Fibroblast of skin of back (primary cell): ENCODE measurements at regions not wholly inside any gene's neighbourhood (a gene's known extent, or its start where the extent isn't known, plus 50 kb on each side); places are given as distances from the start of the nearest gene placed in this dataset.

Experiments
- DNase-seq: peaks from one replicate; pipeline ENCODE4 v3.0.0-alpha.2; 2013

GRCh38 chr22:48532986-48533385 lies 1294.7 kb downstream of the BRD1 start:
- DNase-seq, result no peak

DNA sequence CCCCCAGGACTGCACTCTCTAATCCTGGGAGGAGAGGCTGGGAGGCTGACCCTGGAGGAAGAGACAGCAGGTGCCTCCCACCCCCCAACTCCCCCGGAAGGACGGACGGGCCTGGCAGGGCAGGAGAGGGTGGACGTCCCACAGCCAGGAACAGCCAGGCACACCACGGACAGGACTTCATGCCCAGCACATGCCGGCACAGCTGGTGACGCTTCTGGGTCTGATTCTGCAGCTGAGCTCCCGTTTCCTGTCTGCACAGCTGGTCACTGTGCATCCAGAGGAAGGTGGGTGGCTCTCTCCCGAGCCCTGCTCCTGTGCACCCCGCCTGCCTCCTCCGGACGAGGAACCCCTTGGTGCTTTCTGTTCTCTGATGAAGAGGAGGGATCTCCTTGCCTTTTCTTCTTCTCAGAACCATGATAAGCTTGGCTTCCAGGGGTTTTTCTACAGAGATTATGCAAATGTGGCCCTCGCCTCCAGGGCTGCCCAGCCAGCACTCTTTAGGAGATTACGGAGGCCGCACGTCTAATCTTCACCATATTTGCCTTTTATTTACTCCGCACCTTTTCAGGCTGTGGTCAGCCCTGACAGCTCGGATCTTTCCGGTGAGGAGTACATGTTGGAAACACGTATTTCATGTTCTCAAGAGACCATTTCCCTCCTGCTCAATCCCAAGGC lies 1295.8 kb downstream of the BRD1 start:
- DNase-seq, result no peak

DNA sequence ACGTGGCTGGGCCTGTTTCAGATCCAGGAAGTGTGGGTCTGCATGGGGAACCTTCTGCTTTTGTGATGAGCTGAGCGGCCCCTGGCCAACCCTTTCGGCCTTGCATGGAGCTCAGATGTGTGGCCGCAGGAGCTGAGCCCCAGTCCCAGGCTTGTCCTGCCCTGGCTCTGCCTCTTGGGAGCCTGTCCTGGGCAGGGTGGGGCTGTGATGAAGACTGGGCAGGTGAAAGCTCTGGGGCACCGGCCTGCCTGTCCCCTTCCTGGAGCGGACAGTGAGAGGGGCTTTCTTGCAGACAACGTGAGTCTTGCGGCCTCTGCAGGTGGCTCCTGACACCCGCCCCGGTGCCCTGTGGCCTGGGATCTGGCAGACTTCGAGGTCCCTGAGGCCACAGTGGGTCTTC lies 1296.6 kb downstream of the BRD1 start:
- no peak for DNase-seq

- DNase-seq, result no peak
Observed at GRCh38 chr22:48530666-48531065, 1297.0 kb downstream of the BRD1 start.

DNA sequence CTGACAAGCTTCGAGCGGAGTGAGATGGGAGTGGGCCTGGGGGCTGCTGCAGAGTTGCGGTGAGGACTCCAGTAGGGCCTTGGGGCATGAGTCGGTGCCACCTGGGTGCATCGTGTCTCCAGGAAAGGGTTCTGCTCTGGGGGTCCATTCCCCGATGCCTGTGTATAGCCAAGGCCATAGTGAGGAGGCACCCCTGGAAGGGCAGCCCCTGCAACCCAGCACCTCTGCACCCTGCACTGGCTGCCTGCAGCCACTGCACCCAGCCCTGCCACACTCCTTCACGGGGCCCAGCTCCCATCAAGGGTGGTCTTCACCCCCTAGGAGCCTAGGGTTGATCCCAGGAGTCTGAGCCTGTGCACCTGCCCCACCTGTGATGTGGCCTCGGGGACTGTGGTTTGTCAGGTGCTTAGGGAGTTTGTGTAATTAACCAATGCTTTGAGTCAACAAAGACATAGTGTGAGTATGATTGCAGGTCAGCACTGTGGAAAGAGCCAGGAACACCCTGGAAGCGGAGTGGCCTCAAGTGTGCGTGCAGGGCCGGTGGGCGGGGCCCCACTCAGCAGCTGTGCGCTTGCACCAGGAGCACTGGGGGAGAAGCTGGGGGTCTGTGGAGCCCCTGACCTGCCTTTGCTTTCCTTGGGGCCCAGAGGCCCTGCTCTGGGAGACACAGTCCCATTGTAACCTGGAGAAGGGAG lies 1299.3 kb downstream of the BRD1 start:
- no peak for DNase-seq

DNA sequence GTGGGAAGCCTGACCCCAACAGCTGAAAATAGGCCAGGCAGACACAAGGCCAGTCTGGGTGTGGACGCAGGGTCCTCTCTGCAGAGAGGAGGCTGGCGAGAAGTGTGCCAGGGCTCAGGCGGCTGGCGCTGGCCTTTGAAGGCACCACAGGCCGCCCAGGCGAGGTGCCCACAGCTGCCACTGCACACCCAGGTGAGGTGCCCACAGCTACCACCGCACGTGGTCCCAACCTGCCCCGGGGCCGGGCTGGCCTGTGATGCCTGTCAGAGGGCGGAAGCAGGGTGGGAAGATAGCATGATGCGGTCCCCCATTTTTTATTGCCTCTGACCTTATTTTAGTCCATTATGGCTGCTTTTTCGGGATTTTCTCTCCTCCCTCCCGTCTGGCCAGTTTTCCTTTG lies 1303.9 kb downstream of the BRD1 start:
- no peak for DNase-seq

- peak; percentile 36 for DNase-seq
Observed at GRCh38 chr22:48523091-48523490, 1304.6 kb downstream of the BRD1 start.

DNA sequence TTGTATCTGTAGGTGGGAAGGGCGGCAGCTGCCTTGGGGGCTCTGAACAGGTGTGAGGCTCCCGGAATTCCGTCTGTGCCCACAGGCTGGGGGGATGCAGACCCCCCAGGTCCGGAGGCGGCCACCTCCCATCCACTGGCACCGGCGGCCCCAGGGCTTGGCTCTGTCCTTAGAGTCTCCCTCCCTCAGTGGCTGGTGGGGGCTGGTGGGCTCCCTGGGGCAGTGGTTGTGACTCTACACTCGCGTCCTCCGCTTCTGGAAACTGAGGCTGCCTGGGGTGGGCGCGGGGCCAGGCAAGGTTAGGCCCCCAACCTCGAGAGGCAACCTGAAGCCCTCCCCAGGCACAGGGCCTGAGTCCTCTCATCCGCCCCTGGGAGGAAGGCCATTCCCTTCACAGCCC lies 1305.4 kb downstream of the BRD1 start:
- DNase-seq, result no peak

DNA sequence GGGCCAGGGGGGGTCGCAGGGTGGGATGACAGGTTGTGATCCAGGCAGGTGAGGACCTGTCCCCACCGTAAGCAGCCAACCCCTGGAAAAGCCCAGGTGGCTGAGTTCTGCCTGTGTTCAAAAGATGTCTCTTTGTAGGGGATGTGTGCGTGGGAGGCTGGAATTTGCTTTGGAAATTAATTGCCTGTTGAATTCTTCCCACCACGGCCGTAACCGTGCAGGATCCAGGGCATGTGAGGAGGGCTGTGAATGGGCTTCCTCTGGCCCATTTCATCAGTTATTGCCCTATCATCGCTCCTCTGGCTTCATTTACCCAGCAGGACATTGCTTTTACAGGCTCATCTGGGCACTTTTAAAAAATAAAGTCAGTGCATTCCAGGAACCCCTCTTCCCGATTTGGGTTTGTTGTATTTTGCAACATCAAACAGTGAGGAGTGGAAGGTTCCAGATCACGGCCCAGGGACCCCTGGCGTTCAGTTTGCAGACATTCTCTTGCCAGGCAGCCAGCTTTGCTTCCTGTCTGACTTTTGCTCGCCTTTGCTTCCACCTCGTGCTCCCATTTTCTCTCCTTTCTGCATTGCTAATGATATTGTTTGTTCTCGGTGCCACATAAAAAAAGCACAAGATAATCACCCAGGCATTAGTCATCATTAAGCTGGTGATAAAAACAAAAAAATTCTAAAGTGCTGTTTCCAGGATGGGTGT lies 1306.6 kb downstream of the BRD1 start:
- no peak for DNase-seq

DNA sequence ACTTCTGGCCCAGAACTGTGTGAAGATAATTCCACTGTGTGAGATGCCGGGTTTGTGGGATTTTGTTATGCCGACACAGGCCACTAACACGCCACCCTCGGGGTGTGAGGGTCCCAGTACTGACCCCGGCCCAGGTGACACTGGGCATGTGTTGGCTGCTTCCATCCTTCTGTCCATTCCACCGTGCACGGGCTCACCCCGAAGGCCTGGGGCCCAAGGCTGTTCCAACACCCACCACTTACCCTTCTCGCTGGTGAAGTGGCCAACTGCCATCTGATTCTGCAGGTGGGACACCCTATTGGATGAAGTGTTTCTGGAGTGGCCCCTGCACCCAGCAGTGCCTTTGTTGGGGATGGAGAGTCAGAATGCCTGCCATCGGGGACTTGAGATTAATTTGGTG lies 1307.5 kb downstream of the BRD1 start:
- DNase-seq, result no peak

DNA sequence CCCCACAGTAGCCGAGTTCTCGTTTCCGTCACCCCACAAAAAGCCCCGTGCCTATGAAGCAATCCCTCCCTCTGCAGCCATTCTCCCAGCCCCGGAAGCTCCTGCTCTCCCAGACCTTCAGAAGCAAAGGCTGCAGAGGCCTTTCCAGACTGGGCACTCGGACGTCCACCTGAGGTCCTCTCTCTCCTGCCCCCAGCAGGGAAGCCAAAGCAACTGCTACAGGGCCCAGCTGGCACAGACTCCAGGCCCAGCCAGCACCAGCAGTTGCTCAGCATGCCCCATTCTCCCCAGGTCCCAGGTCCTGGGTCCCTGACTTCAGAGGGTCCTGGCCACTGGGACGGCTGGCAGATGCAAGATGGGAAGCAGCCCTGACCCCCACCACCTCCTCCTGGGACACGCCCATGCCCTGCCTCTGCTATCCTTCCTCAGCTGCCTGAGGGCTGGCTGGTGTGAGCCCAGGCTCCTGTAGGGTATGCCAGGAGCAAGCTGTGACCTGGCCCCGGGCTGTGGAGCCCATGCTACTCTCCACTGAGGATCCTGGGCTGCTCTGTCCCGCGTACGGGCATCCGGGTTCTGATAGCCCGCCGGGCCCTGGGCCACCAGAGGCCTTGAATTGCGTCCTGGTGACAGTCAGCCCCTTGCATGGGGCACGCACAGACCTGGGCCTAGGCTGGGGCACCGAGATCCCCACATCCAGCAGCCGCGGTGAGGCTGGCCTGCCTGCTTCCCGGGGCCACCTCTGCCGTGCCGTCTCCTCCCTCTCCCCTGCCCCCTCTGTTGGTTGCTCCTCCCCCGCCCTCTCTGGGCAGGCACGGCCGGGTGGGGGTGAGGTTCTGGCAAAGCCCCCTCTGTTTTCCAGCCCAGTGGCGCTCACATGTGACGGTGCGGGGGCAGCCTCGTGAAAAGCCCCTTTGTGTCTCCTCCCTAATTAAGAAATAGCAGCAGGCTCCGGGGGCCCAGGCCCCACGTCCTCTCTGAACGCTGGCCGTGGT lies 1310.3 kb downstream of the BRD1 start:
- DNase-seq, result no peak

DNA sequence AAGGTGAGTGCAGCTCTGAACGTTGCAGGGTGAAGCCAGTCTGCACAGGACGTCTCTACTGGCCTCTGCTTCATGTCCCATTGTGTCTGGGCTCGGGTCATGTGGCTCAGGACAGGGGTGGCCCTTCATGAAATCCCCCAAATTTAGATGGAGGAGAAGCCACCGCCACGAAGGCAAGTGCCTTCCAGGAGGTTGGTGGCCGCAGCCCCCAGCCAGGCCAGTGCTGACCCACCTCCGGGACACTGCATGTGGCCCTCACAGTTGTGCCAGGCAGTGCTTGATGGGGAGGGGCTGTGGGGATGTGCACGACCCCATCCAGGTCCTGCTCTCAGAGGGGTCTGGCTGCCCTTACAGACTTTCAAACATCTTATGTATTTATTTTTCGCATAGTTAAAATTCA lies 1311.1 kb downstream of the BRD1 start:
- no peak for DNase-seq

GRCh38 chr22:48515571-48516200 lies 1312.0 kb downstream of the BRD1 start:
- DNase-seq, result no peak

GRCh38 chr22:48513929-48514328 lies 1313.7 kb downstream of the BRD1 start:
- DNase-seq, result no peak

DNA sequence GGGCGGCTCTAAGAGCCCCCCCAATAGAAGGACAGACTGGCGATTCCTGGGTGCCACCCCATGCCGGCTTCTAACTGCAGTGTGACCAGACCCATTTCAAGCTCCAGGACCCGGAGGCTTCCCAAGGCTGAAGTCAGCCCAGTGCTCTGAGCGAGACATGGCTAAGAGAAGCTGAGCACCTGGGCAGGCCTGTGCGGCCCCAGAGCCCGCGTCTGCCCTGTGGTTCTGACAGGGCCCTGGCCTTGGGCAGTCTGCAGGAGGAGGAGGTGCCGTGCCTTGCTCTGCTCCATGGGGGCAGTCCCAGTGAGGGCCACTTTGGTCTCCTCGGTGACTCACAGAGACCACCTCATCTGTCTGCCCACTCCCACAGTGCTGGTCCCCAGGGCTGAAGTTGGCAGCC lies 1314.2 kb downstream of the BRD1 start:
- DNase-seq, result no peak

- DNase-seq, result no peak
Observed at GRCh38 chr22:48511781-48512327, 1315.8 kb downstream of the BRD1 start.

DNA sequence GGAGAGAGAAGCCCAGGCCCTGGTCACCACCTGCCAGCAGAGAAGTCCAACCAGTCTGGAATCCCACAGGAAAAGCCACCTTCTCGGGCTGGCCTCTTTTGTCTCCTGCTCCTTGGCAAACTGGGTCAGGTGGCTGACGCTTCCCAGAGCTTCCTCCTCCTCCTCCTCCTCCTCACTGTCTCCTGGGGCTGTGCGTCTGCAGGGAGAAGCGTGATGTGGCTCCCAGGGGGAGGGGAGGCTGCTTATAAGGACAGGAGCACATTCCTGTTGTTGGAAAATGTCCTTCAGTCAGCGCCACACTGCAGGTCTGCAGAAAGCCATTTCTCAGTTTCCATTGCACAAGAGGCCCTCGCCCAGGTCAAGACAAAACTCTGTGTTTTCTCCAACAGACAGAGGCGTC lies 1316.5 kb downstream of the BRD1 start:
- no peak for DNase-seq

DNA sequence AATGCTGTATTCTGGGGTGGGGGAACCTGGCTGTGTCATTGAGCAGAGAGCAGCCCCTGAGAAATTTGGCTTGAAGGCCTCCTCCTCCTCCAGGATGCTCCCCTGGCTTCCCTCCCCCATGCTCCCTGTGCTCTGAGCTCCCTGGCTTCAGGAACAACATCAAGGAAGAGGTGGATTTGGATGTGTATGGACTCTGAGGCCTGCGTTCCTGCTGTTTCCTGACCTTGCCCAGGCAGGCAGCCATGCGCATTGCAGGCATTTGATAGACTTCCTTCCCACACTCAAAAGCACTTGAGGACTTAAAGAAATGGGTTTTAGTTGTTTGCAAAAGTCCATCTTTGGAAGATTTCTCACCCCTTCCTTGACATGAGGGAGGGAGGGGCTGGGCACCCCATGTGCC lies 1317.1 kb downstream of the BRD1 start:
- no peak for DNase-seq

DNA sequence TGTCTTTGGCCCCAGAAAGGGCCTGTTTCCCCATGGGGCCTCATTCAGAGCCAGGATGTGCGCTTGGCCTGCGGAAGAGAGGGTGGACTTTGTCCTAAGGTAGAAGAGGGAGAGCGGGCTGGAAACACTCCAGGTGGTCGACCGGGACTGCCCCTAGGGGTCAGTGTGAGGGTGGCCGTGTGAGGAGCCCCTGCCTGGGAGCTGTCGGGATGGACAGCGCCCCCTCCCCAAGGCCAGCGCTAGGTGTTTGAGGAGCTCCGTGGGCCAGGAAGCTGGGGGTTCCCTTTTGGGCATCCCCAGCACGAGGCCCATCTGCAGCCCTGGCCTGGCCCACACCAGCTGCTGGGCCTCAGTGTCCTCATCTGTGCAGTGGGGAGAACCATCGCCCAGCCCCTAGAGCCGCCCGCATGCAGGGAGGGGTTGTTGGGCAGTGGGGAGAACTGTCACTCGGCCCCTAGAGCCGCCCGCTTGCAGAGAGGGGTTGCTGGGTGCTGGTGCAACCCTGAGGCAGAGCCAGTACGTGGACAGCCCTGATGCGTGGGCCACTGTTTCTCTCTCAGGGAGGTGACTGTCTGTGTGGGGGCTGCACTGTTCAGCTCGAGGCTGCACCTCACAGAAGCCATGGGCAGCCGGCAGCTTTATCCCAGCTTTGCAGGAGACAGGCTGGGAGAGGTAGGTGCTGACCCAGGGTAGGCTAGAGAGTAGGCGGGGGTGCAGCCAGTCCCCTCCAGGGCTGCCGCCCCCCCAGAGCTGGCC lies 1319.9 kb downstream of the BRD1 start:
- DNase-seq, result no peak

DNA sequence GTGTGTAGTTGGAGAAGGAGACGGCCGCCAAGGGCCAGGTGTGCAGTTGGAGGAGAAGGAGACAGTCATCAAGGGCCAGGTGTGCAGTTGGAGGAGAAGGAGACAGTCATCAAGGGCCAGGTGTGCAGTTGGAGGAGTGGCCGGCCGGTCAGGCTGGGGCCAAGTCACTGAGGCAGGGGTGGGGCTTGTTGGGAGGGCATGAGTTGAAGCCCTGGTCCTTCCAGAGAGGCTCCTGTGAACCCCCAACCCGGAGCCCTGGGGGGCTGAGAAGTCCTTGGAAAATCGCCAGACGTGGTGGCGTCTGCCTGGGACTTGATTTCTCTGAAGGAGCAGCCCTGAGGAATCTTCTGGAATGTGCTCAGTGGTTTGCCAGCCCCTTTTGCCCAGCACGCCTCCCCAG lies 1320.5 kb downstream of the BRD1 start:
- DNase-seq, result no peak

DNA sequence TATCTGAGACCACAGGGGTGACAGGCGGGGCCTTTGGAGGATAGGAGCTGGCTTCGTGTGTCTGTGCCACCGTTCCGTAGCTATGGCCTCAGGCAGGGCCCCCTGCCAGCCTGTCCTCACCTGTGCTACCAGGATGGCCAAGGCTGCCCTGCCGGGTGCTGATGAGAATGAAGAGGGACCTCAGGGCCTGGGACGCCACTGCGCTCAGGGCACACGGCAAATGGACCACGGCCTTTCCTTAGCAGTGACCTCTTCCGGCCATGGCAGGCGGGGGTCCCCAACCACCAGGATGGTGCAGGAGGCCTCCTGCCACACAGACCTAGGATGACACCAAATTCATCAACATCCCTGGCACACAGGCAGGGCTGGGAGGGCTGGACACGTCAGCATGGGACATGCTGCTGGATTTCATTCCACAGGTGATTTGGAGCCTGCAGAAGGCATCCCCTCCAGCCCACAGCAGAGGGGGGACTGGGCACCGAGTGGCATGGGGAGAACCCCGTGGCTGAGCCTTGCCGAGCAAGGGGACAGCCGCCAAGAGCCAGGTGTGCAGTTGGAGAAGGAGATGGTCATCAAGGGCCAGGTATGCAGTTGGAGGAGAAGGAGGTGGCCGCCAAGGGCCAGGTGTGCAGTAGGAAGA lies 1321.0 kb downstream of the BRD1 start:
- DNase-seq, result no peak
